Testis (tissue), 2 donors: ENCODE measurements at regions not wholly inside any gene's neighbourhood (a gene's known extent, or its start where the extent isn't known, plus 50 kb on each side); places are given as distances from the start of the nearest gene placed in this dataset.
"Not testable (repeated sequence)": the region's sequence is repeated elsewhere in the genome, so short reads cannot be mapped to it uniquely, and the experiment has no call there.

Experiments
- DNase-seq: peaks from one replicate; pipeline ENCODE4 v3.0.0-alpha.2; 2019
- H3K27ac ChIP-seq, 2 donors: fragments of 200-600 bp; sonication (generic); one replicate each; pipeline ENCODE4 v1.5.1; 2019
- H3K27me3 ChIP-seq: fragments of 200-600 bp; sonication (generic); one replicate; pipeline ENCODE4 v1.5.1; 2019
- H3K36me3 ChIP-seq: fragments of 200-600 bp; sonication (generic); one replicate; pipeline ENCODE4 v1.5.1; 2017; ENCODE audit warnings: low read depth; ENCODE audit errors: missing control alignments
- H3K4me1 ChIP-seq: fragments of 200-600 bp; sonication (generic); one replicate; pipeline ENCODE4 v1.5.1; 2019
- H3K4me3 ChIP-seq, 2 donors: fragments of 200-600 bp; sonication (generic); one replicate each; pipeline ENCODE4 v1.5.1; 2017 to 2019
- H3K9me3 ChIP-seq: fragments of 200-600 bp; sonication (generic); one replicate; pipeline ENCODE4 v1.5.1; 2017
- CTCF ChIP-seq, 3 experiments: fragments of 450-650 bp in 2 of 3; fragments of 200-600 bp in 1 of 3; sonication (generic) in 1 of 3; IDR thresholded peaks; one replicate each; pipeline ENCODE4 v1.5.1; 2016 to 2019; ENCODE audit warnings: antibody characterized with exemption in 3 of 3, mild to moderate bottlenecking in 2 of 3, moderate library complexity in 1 of 3
- POLR2A ChIP-seq: fragments of 450-650 bp; IDR thresholded peaks from one replicate; pipeline ENCODE4 v1.6.1; 2017; ENCODE audit warnings: antibody characterized with exemption, mild to moderate bottlenecking, moderate library complexity
- WGBS, 2 donors: methylation state at CpG; one replicate each; pipeline ENCODE4 v1.1.5; 2018; 5-methylcytosine and 5-hydroxymethylcytosine counted together
- intact Hi-C: fragments of 100-400 bp; cut with DNase I; formaldehyde crosslinking; loops from one replicate; pipeline ENCODE4 v1.15.1; 2023; ENCODE audit warnings: low total_unique reads

GRCh38 chr2:192952245-192952644 is 757.5 kb upstream of the TMEFF2 start:
- intact Hi-C loops = no loop called here
- TF ChIP-seq CTCF (IDR thresholded peaks at IDR 0.05) (no peak), POLR2A (no peak)
- H3K4me1 ChIP-seq = no peaks in the 10 kb centered on the region
- H3K36me3 ChIP-seq = no peaks in the 10 kb centered on the region
- H3K27me3 ChIP-seq = no peaks in the 10 kb centered on the region
- no peak for DNase-seq
- no peak overlapping the region for H3K4me3 ChIP-seq
- WGBS, 2 donors = 71 to 84% methylated on average over 2 of the region's 2 CpGs
- no peak overlapping the region for H3K27ac ChIP-seq
- H3K9me3 ChIP-seq = no peaks in the 10 kb centered on the region

- H3K36me3 ChIP-seq = no peaks in the 10 kb centered on the region
- no peak overlapping the region for H3K27ac ChIP-seq
- no peak overlapping the region for H3K4me3 ChIP-seq
- WGBS, 2 donors = 48 to 62% methylated on average over 3 of the region's 3 CpGs
- H3K27me3 ChIP-seq = no peaks in the 10 kb centered on the region
- intact Hi-C loops = no loop called here
- TF ChIP-seq POLR2A = no peak
- no peak for TF ChIP-seq CTCF (IDR thresholded peaks at IDR 0.05)
- no peak for DNase-seq
- H3K9me3 ChIP-seq = no peaks in the 10 kb centered on the region
- H3K4me1 ChIP-seq = no peaks in the 10 kb centered on the region
These were observed 753.6 kb upstream of the TMEFF2 start for GRCh38 chr2:192948316-192948715.

GRCh38 chr2:192947352-192947751 is 752.6 kb upstream of the TMEFF2 start:
- Histone ChIP-seq H3K4me1 (no peaks in the 10 kb centered on the region), H3K4me3 (no peak overlapping the region), H3K27ac (no peak overlapping the region), H3K9me3 (no peaks in the 10 kb centered on the region), H3K36me3 (no peaks in the 10 kb centered on the region), H3K27me3 (no peaks in the 10 kb centered on the region)
- TF ChIP-seq POLR2A (no peak), CTCF (IDR thresholded peaks at IDR 0.05) (no peak)
- DNase-seq = no peak
- WGBS, 2 donors = 97 to 100% methylated on average over 1 of the region's 1 CpG
- intact Hi-C loops = no loop called here

GRCh38 chr2:192940767-192941166 is 746.0 kb upstream of the TMEFF2 start:
- intact Hi-C loops = no loop called here
- Histone ChIP-seq H3K27ac (no peak overlapping the region), H3K4me1 (no peaks in the 10 kb centered on the region), H3K27me3 (no peaks in the 10 kb centered on the region), H3K9me3 (no peaks in the 10 kb centered on the region), H3K4me3 (no peak overlapping the region), H3K36me3 (no peaks in the 10 kb centered on the region)
- DNase-seq = no peak
- 71 to 96% methylated on average over 1 of the region's 1 CpG for WGBS, 2 donors
- no peak for TF ChIP-seq CTCF (IDR thresholded peaks at IDR 0.05)

- intact Hi-C loops = no loop called here
These were observed 737.6 kb upstream of the TMEFF2 start for GRCh38 chr2:192932376-192932775.

GRCh38 chr2:192921631-192922030 is 726.9 kb upstream of the TMEFF2 start:
- H3K36me3 ChIP-seq, H3K27me3 ChIP-seq, H3K27ac ChIP-seq, DNase-seq, H3K9me3 ChIP-seq, H3K4me3 ChIP-seq, H3K4me1 ChIP-seq, intact Hi-C loops: not testable (repeated sequence)
- WGBS, 2 donors = 89 to 98% methylated on average over 2 to 4 of the region's 4 CpGs

More at GRCh38 chr2:192932376-192932775, 737.6 kb upstream of the TMEFF2 start:
- Histone ChIP-seq H3K9me3 (no peaks in the 10 kb centered on the region), H3K4me1 (no peaks in the 10 kb centered on the region), H3K36me3 (no peaks in the 10 kb centered on the region), H3K27ac (no peak overlapping the region), H3K4me3 (no peak overlapping the region), H3K27me3 (no peaks in the 10 kb centered on the region)
- TF ChIP-seq POLR2A = no peak
- DNase-seq = no peak
- WGBS, 2 donors = 39 to 72% methylated on average over 1 of the region's 1 CpG
